OCI-LY7 (cell line): ENCODE measurements at regions not wholly inside any gene's neighbourhood (a gene's known extent, or its start where the extent isn't known, plus 50 kb on each side); places are given as distances from the start of the nearest gene placed in this dataset.

ENCODE experiments used
- EZH2phosphoT487 ChIP-seq: fragments of 200-600 bp; sonication (generic); IDR thresholded peaks from 2 replicates; pipeline ENCODE4 v1.6.1; 2018; ENCODE audit warnings: low read depth, borderline replicate concordance, mild to moderate bottlenecking, mixed run types, antibody characterized with exemption, low read length, moderate library complexity, mixed read lengths
- TF ChIP-seq, protein P1 (sequence below): fragments of 200-600 bp; sonication (generic); conservative IDR thresholded peaks from 2 replicates; pipeline ENCODE4 v1.5.1; 2014; ENCODE audit warnings: mild to moderate bottlenecking, antibody characterized with exemption, low read length, moderate library complexity, mixed read lengths

DNA sequence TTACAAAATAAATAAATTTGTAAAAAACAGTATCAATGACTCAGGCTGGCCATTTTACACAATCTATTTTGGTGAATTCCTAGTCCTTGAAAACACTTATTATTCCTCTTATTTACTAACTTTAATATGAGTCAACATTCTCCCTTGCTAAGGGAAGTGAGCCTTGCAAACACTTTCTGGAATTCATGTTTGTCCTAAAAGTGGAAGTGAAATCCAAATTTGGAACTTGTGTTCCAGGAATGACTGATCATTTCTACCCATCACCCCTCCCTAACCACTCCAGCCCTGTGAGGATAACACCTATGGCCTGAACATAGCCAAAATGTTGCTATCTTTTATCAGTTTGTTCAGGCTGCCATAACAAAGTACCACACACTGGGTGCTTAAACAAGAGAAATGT is 83.1 kb downstream of the OR5AK2 start:
- TF ChIP-seq, protein P1, sequence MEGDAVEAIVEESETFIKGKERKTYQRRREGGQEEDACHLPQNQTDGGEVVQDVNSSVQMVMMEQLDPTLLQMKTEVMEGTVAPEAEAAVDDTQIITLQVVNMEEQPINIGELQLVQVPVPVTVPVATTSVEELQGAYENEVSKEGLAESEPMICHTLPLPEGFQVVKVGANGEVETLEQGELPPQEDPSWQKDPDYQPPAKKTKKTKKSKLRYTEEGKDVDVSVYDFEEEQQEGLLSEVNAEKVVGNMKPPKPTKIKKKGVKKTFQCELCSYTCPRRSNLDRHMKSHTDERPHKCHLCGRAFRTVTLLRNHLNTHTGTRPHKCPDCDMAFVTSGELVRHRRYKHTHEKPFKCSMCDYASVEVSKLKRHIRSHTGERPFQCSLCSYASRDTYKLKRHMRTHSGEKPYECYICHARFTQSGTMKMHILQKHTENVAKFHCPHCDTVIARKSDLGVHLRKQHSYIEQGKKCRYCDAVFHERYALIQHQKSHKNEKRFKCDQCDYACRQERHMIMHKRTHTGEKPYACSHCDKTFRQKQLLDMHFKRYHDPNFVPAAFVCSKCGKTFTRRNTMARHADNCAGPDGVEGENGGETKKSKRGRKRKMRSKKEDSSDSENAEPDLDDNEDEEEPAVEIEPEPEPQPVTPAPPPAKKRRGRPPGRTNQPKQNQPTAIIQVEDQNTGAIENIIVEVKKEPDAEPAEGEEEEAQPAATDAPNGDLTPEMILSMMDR = no peak
- no peak for TF ChIP-seq EZH2phosphoT487
